NB4 (cell line): ENCODE measurements at regions not wholly inside any gene's neighbourhood (a gene's known extent, or its start where the extent isn't known, plus 50 kb on each side); places are given as distances from the start of the nearest gene placed in this dataset.

Source experiments
- DNase-seq: peaks from one replicate; pipeline ENCODE4 v3.0.0; 2010; ENCODE audit warnings: low read depth
- H3K4me3 ChIP-seq: one replicate; pipeline ENCODE4 v1.5.1; 2011; ENCODE audit warnings: mild to moderate bottlenecking, low read depth, low read length, moderate library complexity
- MYC ChIP-seq: IDR thresholded peaks from 2 replicates; pipeline ENCODE4 v1.6.1; 2011; ENCODE audit warnings: low read depth, low read length
- POLR2A ChIP-seq: IDR thresholded peaks from 2 replicates; pipeline ENCODE4 v1.6.1; 2011; ENCODE audit warnings: mild to moderate bottlenecking; ENCODE audit not compliant: insufficient read length; ENCODE audit errors: extremely low read depth
- TF ChIP-seq, protein P1 (sequence below): IDR thresholded peaks from 2 replicates; pipeline ENCODE4 v1.6.1; 2011; ENCODE audit warnings: low read depth, low read length
- TF ChIP-seq, protein P2 (sequence below): IDR thresholded peaks from one replicate; pipeline ENCODE4 v1.5.1; 2012; ENCODE audit warnings: low read depth, low read length

DNA sequence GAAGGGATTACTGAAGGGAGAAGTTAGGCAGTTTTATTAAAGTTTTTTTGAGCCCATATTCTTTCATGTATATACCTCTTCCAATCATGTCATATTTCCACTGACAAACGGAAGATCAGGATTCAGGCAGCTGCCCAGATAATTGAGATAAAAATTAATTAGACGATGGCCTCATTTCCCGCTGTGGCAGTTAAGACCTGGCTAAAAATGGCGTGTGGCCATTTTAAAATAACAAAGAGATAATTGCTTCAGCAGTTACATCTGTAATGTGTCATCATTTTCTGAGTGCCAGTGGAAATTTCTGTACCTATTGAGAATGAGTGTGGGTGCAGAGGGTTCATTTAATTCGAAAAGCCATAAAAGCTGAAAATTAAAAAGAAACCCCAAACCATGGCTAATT lies 215.1 kb downstream of the STK31 start:
- H3K4me3 ChIP-seq = no peak overlapping the region
- TF ChIP-seq, protein P1, sequence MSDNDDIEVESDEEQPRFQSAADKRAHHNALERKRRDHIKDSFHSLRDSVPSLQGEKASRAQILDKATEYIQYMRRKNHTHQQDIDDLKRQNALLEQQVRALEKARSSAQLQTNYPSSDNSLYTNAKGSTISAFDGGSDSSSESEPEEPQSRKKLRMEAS = no peak
- TF ChIP-seq, protein P2, sequence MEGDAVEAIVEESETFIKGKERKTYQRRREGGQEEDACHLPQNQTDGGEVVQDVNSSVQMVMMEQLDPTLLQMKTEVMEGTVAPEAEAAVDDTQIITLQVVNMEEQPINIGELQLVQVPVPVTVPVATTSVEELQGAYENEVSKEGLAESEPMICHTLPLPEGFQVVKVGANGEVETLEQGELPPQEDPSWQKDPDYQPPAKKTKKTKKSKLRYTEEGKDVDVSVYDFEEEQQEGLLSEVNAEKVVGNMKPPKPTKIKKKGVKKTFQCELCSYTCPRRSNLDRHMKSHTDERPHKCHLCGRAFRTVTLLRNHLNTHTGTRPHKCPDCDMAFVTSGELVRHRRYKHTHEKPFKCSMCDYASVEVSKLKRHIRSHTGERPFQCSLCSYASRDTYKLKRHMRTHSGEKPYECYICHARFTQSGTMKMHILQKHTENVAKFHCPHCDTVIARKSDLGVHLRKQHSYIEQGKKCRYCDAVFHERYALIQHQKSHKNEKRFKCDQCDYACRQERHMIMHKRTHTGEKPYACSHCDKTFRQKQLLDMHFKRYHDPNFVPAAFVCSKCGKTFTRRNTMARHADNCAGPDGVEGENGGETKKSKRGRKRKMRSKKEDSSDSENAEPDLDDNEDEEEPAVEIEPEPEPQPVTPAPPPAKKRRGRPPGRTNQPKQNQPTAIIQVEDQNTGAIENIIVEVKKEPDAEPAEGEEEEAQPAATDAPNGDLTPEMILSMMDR = no peak
- TF ChIP-seq POLR2A = no peak
- no peak for TF ChIP-seq MYC
- DNase-seq = no peak

DNA sequence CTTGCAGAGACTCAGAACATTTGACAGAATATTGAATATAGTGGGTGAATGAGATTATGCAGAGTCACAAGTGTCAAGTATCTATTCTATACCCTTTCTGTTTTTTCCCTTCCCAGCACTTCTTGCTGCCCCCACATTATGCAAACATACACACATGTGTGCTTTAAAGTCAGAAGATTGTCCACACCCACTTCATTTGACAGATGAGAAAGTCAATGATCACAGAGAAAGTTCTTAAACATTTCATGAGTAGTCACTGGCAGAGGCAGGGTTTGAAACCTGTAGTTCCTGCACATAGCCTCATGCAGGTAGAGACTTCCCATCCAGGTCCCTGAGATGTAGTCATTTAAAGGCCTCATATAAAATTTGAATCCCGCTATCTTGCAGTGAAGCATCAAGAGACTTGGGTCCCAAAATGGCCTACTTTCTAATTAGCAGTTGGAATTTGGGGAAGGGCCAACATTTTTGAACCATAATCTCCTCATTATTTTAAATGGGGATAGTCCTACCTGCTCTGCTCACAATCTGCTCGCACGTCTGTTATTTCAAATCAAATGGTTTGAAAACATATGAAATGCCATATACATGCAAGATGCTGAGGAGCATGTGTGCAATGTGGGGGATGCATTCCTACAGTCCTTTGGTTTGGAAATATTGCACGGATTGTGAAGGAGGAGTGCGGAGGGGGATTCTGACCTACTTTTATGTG lies 217.8 kb downstream of the STK31 start:
- H3K4me3 ChIP-seq = no peak overlapping the region
- no peak for DNase-seq
- TF ChIP-seq POLR2A (no peak), MYC (no peak)
- TF ChIP-seq, protein P1 = no peak
- TF ChIP-seq, protein P2 = no peak

DNA sequence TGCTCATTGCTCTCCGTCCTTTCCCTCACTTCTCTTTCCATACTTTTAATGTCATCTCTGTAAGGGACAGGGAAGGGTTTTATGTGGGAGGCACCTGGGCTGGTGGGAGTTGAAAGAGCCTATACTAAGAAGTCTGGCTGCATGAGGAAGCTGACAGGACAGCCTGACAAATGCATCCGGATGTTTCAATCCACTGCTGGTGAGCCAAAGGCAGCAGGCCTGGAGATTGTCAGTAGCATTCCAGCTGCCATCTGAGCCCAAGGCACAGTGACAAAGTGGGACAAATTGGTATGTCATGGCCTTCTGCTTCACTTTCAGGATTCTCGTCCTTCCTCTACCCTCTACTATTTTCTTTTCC lies 218.4 kb downstream of the STK31 start:
- no peak overlapping the region for H3K4me3 ChIP-seq
- TF ChIP-seq MYC = no peak
- TF ChIP-seq, protein P1 = no peak
- TF ChIP-seq POLR2A = no peak
- TF ChIP-seq, protein P2 = no peak
- no peak for DNase-seq

DNA sequence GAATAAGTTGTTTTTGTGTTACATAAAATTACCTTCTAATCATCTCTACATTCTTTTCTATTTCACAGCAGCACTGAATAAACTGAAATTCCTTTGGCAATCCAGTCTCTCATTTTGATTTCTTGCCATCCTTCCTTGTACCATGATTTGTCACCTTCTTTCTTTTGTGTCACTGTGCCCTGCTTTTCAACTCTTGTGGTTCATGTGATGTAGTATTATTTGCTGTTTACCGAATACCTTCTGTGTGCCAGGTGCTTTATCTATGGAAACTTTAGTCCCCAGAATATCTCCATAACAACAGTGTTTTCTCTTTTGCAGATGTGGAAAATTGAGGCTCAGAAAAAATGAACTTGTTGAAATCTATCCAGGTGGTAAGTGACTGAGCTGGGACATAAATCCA lies 220.3 kb downstream of the STK31 start:
- H3K4me3 ChIP-seq = no peak overlapping the region
- no peak for DNase-seq
- TF ChIP-seq POLR2A (no peak), MYC (no peak)
- TF ChIP-seq, protein P2 = no peak
- TF ChIP-seq, protein P1 = no peak

DNA sequence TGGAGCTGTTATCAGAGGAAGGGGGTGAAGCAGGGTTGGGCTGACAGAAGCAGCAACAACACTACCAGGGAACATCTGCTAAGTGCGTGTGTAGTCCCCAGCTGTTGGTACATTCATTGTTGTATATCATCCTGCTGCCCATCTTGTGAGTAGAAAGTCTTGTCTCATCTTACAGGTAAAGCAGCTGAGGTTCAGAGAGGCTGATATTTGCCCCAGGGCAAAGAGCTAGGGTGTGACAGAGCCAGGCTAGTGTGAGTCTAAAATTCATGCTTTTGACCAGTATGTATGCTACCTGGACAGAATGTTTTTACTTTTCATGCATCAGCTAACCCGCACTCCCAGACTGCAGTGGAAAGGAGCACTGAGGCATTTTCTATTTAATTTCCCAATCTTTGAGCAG lies 221.6 kb downstream of the STK31 start:
- no peak for DNase-seq
- TF ChIP-seq, protein P1 = no peak
- no peak overlapping the region for H3K4me3 ChIP-seq

DNA sequence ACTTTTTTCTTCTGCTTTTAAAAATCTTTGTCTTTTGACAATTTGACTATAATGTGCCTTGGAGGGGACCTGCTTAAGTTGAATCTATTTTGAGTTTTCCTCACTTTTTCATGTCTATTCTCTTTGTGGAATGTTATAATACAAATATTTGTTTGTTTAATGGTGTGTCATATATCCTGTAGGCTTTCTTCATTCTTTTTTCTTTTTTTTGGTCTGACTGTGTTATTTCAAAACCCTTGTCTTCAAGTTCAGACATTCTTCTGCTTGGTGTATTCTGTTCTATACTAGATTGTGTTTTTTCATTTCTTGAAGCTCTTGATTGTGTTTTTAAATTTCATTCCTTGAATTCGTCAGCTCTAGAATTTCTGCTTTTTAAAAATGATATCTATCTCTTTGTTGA lies 228.2 kb downstream of the STK31 start:
- TF ChIP-seq POLR2A = no peak
- TF ChIP-seq, protein P2 = no peak
- TF ChIP-seq, protein P1 = no peak
- no peak for TF ChIP-seq MYC
- DNase-seq = no peak
- H3K4me3 ChIP-seq = no peak overlapping the region
